GM12891 (cell line): ENCODE measurements at regions not wholly inside any gene's neighbourhood (a gene's known extent, or its start where the extent isn't known, plus 50 kb on each side); places are given as distances from the start of the nearest gene placed in this dataset.

Experiments
- DNase-seq: peaks from one replicate; pipeline ENCODE4 v3.0.0; 2011; ENCODE audit warnings: low spot score; ENCODE audit not compliant: insufficient read length
- FAIRE-seq: peaks from 2 replicates; lab custom pipeline; 2011; peaks lifted over from hg19 to GRCh38; lab: Jason Lieb, UNC
- PAX5 ChIP-seq: IDR thresholded peaks from 2 replicates; pipeline ENCODE4 v1.6.1; 2011; ENCODE audit warnings: low read length, moderate library complexity, mild to moderate bottlenecking; ENCODE audit not compliant: insufficient read depth, severe bottlenecking
- POLR2A ChIP-seq: IDR thresholded peaks from 2 replicates; pipeline ENCODE4 v1.6.1; 2011; ENCODE audit warnings: low read depth, low read length, control low read depth
- POLR2AphosphoS5 ChIP-seq: IDR thresholded peaks from 2 replicates; pipeline ENCODE4 v1.6.1; 2011; ENCODE audit warnings: low read depth, low read length, control low read depth
- POU2F2 ChIP-seq: IDR thresholded peaks from 2 replicates; pipeline ENCODE4 v1.6.1; 2011; ENCODE audit warnings: low read depth, mild to moderate bottlenecking, control low read depth, low read length, moderate library complexity
- SPI1 ChIP-seq: IDR thresholded peaks from 2 replicates; pipeline ENCODE4 v1.6.1; 2011; ENCODE audit warnings: low read depth, low read length, control low read depth
- TAF1 ChIP-seq: IDR thresholded peaks from 2 replicates; pipeline ENCODE4 v1.6.1; 2011; ENCODE audit warnings: low read depth, low read length, control low read depth

DNA sequence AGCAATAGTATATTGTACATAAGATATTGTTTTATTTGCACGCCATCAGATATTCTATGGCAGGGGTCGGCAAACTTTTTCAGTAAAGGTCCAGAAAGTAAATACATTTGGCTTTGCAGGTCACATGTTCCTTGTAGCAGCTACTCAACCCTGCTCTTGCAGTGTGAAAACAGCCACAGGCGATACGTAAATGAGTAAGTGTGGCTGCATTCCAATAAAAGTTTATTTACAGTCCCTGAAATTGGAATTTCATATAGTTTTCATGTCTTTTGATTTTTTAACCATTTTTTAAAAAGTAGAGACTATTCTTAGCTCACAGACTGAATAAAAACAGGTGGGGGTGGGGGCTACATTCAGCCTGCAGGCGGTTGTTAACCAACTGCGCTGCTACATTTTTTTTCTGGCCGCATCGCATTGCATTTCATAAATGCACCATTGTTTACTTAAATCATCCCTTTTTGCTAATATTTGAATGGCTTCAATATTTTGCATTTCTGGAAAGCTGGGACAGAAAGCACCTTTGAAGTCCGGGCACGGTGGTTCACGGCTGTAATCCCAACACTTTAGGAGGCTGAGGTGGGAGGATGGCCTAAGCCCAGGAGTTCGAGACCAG is 50.5 kb upstream of the HAPSTR1 start:
- FAIRE-seq (no peak), DNase-seq (no peak)
- TF ChIP-seq POU2F2 (no peak), POLR2AphosphoS5 (no peak), POLR2A (no peak), SPI1 (no peak), TAF1 (no peak), PAX5 (no peak)
